ENCODE measurements at regions not wholly inside any gene's neighbourhood (a gene's known extent, or its start where the extent isn't known, plus 50 kb on each side); places are given as distances from the start of the nearest gene placed in this dataset.
"Not testable (repeated sequence)": the region's sequence is repeated elsewhere in the genome, so short reads cannot be mapped to it uniquely, and the experiment has no call there.

- Mint-ChIP-seq H3K4me3 (no peak overlapping the region), H3K9me3 (peaks cover 14% of the 10 kb centered on the region), H3K36me3 (peaks cover 4% of the 10 kb centered on the region), H3K27ac (no peak overlapping the region), H3K4me1 (ENCODE audit: low read depth in 2 of 2) (no peaks in the 10 kb centered on the region), H3K27me3 (no peaks in the 10 kb centered on the region)
- DNase-seq (ENCODE audit: low spot score) (no peak), ATAC-seq (no peak)
These were observed 238.8 kb upstream of the PCDH20 start for GRCh38 chr13:61654481-61654880.

DNA sequence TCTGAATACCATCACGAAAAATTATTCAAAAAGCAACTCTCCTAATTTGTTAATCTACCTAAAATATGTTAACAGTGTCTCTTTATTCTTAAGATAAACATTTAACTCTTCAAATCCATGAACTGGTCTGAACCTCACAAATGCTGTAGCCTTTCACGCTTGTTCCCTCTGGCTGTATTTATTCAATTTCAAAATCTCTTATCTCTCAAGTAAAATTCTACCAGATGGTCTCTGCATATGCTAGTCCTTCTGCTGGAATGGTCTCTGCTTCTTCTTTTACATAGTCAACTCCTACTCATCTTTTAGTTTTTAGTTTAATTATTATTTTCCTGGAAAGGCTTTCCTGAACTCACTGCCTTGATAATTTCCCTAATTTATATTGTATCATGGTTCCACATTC lies 232.9 kb upstream of the PCDH20 start:
- DNase-seq (ENCODE audit: low spot score): no peak
- H3K4me1 Mint-ChIP-seq (ENCODE audit: low read depth in 2 of 2): no peaks in the 10 kb centered on the region
- peaks cover 18% of the 10 kb centered on the region for H3K9me3 Mint-ChIP-seq
- H3K4me3 Mint-ChIP-seq: no peak overlapping the region
- H3K27ac Mint-ChIP-seq: no peak overlapping the region
- H3K27me3 Mint-ChIP-seq: no peaks in the 10 kb centered on the region
- peaks cover 12% of the 10 kb centered on the region for H3K36me3 Mint-ChIP-seq
- ATAC-seq: no peak

DNA sequence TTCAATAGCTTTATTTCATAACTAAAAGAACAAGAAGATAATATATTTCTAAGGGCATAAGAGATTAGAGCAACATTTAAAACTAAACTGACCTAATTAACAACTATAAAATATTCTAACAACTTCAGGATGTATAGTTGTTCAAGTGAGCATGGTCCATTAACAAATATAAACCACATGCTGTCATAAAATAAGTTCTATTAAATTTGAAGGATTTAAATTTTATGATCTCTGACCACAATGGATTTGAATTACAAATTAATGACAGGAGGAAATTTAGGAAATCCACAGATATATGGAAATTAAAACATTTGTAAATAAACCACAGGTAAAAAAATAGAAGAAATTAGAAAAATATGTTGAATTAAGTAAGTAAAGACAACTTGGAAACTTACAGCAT lies 196.5 kb upstream of the PCDH20 start:
- Mint-ChIP-seq H3K4me3 (no peak overlapping the region), H3K4me1 (ENCODE audit: low read depth in 2 of 2) (no peaks in the 10 kb centered on the region), H3K27ac (no peak overlapping the region), H3K36me3 (peaks cover 2% of the 10 kb centered on the region), H3K27me3 (no peaks in the 10 kb centered on the region), H3K9me3 (peaks cover 18% of the 10 kb centered on the region)
- DNase-seq (ENCODE audit: low spot score) (no peak), ATAC-seq (no peak)

GRCh38 chr13:61608138-61608537 lies 192.5 kb upstream of the PCDH20 start:
- H3K4me3 Mint-ChIP-seq: no peak overlapping the region
- ATAC-seq (no peak), DNase-seq (ENCODE audit: low spot score) (no peak)
- H3K27me3 Mint-ChIP-seq: no peaks in the 10 kb centered on the region
- H3K4me1 Mint-ChIP-seq (ENCODE audit: low read depth in 2 of 2): no peaks in the 10 kb centered on the region
- peaks cover 24% of the 10 kb centered on the region for H3K9me3 Mint-ChIP-seq
- no peak overlapping the region for H3K27ac Mint-ChIP-seq
- H3K36me3 Mint-ChIP-seq: peaks cover 7% of the 10 kb centered on the region

GRCh38 chr13:61600360-61601033 lies 184.8 kb upstream of the PCDH20 start:
- no peaks in the 10 kb centered on the region for H3K36me3 Mint-ChIP-seq
- no peak overlapping the region for H3K4me3 Mint-ChIP-seq
- ATAC-seq: no peak
- H3K27me3 Mint-ChIP-seq: no peaks in the 10 kb centered on the region
- no peaks in the 10 kb centered on the region for H3K4me1 Mint-ChIP-seq (ENCODE audit: low read depth in 2 of 2)
- H3K9me3 Mint-ChIP-seq: peaks cover 15% of the 10 kb centered on the region
- no peak overlapping the region for H3K27ac Mint-ChIP-seq
- DNase-seq (ENCODE audit: low spot score): no peak

DNA sequence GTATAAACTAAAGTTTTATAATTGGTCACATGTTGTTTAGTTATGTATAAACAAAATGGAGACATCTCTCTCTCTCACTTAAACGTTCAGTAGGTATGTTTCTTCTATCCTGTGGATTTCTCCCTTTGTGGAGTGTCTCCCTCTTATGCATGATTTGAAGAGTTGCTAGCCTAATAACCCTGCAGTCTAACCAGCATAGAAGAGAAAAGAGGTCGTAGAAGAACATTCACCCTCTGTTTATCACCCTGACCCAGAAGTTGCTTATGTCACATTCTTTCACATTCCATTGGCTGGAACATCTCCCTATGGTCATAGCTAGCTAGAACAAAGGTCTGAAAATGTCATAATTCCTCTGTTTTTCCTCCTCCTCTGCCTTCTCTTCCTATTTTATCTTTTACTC lies 176.8 kb upstream of the PCDH20 start:
- Mint-ChIP-seq H3K36me3 (no peaks in the 10 kb centered on the region), H3K9me3 (peaks cover 7% of the 10 kb centered on the region), H3K4me3 (no peak overlapping the region), H3K27me3 (no peaks in the 10 kb centered on the region), H3K4me1 (ENCODE audit: low read depth in 2 of 2) (no peaks in the 10 kb centered on the region), H3K27ac (no peak overlapping the region)
- DNase-seq (ENCODE audit: low spot score): no peak
- no peak for ATAC-seq

GRCh38 chr13:61575973-61576372 lies 160.3 kb upstream of the PCDH20 start:
- H3K27ac Mint-ChIP-seq: no peak overlapping the region
- no peaks in the 10 kb centered on the region for H3K27me3 Mint-ChIP-seq
- H3K9me3 Mint-ChIP-seq: peaks cover 13% of the 10 kb centered on the region
- no peak for DNase-seq (ENCODE audit: low spot score)
- no peaks in the 10 kb centered on the region for H3K36me3 Mint-ChIP-seq
- no peaks in the 10 kb centered on the region for H3K4me1 Mint-ChIP-seq (ENCODE audit: low read depth in 2 of 2)
- ATAC-seq: no peak
- no peak overlapping the region for H3K4me3 Mint-ChIP-seq

DNA sequence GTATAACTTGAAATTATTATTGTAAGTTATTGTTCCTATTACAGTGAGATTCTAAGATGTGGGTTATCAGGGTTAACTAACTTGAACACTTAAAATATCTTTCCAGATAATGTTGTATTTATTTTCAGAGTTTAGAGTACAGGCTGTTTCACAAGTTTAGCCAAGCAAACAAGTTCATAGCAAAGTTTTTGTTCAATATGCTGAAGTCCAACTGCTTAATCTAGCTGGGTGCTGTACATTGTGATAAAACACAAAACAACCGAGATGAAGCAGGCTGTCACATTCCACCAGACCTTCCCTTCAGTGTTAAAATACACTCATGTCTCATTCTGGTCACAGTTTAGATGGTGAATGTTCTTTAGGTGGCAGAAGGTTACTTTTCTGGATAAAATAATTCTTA lies 148.0 kb upstream of the PCDH20 start:
- Mint-ChIP-seq H3K4me1 (ENCODE audit: low read depth in 2 of 2) (no peaks in the 10 kb centered on the region), H3K36me3 (peaks cover 4% of the 10 kb centered on the region), H3K27me3 (no peaks in the 10 kb centered on the region), H3K9me3 (peaks cover 10% of the 10 kb centered on the region), H3K27ac (no peak overlapping the region), H3K4me3 (no peak overlapping the region)
- ATAC-seq (no peak), DNase-seq (ENCODE audit: low spot score) (no peak)

GRCh38 chr13:61546911-61547310 lies 131.3 kb upstream of the PCDH20 start:
- no peak for DNase-seq (ENCODE audit: low spot score)
- no peak for ATAC-seq
- Mint-ChIP-seq H3K4me1 (ENCODE audit: low read depth in 2 of 2) (no peaks in the 10 kb centered on the region), H3K9me3 (peaks cover 12% of the 10 kb centered on the region), H3K36me3 (no peaks in the 10 kb centered on the region), H3K27ac (no peak overlapping the region), H3K4me3 (no peak overlapping the region), H3K27me3 (no peaks in the 10 kb centered on the region)

DNA sequence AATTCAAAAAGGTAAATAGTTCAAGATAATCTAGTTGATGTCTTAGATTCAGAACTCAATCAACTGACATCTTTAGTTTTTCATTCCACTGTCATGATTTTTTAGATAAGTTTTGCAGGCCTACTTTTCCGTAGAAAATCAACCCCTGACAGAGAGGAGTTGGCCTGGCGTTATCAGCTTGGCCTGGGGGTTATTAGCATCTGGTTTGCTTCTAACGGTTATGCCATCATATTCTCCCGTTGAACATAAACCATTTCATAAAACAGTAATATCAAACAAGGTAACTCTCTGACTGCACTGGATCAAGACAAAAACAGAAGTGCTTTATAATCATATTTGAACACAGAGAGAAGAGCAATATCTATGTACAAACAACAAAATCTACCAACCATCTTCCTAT lies 130.8 kb upstream of the PCDH20 start:
- Mint-ChIP-seq H3K4me3 (no peak overlapping the region), H3K36me3 (no peaks in the 10 kb centered on the region), H3K4me1 (ENCODE audit: low read depth in 2 of 2) (no peaks in the 10 kb centered on the region), H3K27ac (no peak overlapping the region), H3K9me3 (peaks cover 12% of the 10 kb centered on the region), H3K27me3 (no peaks in the 10 kb centered on the region)
- ATAC-seq (no peak), DNase-seq (ENCODE audit: low spot score) (no peak)

DNA sequence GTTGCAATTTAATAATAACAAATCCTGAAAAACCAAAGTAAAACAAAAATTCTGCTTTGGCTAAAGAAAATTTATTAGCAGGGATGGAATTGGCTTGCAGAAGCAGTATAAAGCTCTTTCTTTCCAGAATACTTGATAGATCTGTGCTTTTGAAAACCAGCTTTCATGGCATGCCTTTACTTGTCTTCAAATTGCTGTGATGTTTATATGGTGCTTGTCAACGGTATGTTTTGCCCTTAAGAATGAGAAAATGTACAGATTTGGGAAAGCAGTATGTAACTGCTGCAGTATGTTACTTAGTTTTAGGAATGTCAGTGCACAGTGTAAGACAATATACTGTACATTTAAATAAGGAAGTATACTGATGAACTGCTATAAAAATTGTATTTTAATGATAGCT lies 120.8 kb upstream of the PCDH20 start:
- H3K4me3 Mint-ChIP-seq: no peak overlapping the region
- DNase-seq (ENCODE audit: low spot score): no peak
- no peak overlapping the region for H3K27ac Mint-ChIP-seq
- H3K9me3 Mint-ChIP-seq: peaks cover 4% of the 10 kb centered on the region
- ATAC-seq: no peak
- no peaks in the 10 kb centered on the region for H3K4me1 Mint-ChIP-seq (ENCODE audit: low read depth in 2 of 2)
- H3K36me3 Mint-ChIP-seq: peaks cover 6% of the 10 kb centered on the region
- no peaks in the 10 kb centered on the region for H3K27me3 Mint-ChIP-seq

DNA sequence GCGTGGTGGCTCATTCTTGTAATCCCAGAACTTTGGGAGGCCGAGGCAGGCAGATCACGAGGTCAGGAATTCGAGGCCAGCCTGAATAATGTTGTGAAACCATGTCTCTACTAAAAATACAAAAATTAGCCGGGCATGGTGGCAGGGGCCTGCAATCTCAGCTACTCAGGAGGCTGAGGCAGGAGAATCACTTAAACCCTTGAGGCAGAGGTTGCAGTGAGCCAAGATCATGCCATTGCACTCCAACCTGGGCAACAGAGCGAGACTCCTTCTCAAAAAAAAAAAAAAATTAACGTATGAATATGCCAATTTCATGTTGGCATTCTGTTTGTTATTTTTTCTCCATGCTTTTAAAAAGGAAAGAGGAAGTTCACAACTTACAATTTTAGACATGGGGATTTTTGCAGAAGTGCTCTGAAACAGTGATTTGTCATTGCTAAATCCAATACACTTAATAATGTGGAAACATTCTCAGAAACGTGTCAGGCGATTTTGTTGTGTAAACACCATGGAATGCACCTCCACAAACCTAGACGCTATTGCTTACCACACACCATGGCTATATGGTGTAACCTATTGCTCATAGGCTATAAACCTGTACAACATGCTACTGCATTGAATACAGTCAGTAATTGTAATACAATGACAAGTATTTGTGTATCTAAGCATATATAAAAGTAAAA lies 115.9 kb upstream of the PCDH20 start:
- Mint-ChIP-seq H3K4me3 (no peak overlapping the region), H3K9me3 (peaks cover 8% of the 10 kb centered on the region), H3K36me3 (peaks cover 6% of the 10 kb centered on the region), H3K4me1 (ENCODE audit: low read depth in 2 of 2) (no peaks in the 10 kb centered on the region), H3K27me3 (no peaks in the 10 kb centered on the region), H3K27ac (no peak overlapping the region)
- ATAC-seq: no peak
- no peak for DNase-seq (ENCODE audit: low spot score)

DNA sequence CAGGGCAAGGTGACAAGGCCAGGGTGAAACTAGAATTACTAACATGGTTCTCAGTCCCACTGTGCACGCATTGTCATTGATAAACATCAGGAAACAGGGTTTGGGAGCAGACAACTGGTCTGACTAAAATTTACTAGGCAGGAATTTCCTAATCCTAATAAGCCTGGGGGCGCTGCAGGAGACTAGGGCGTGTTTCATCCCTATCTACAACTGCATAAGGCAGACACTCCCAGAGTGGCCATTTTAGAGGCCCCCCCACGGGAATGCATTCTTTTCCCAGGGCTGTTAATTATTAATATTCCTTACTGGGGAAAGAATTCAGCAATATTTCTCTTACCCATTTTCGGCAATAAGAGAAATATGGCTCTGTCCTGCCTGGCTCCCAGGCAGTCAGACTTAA lies 103.6 kb upstream of the PCDH20 start:
- not testable (repeated sequence) for DNase-seq (ENCODE audit: low spot score); H3K4me1 Mint-ChIP-seq (ENCODE audit: low read depth in 2 of 2)
- peaks cover 14% of the 10 kb centered on the region for H3K9me3 Mint-ChIP-seq

DNA sequence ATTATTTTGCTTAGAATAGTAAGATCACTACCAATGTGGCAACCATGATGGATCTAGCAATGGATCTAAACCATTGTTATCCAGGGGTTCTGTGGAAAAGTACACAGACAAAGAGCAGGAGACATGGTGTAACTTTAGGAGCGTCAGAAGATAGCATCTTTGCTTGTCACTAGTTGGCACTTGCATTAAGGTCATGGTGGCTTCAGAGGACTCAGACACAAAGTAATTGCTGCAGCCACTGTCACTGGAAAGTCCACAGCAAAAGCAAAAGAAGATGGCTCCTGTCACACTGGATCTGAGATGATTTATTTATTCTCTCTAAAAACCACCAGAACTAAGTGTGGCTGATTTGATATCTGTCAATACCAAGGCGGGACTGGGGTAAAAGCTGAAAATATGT lies 93.3 kb upstream of the PCDH20 start:
- DNase-seq (ENCODE audit: low spot score) (no peak), ATAC-seq (no peak)
- Mint-ChIP-seq H3K36me3 (peaks cover 5% of the 10 kb centered on the region), H3K9me3 (peaks cover 25% of the 10 kb centered on the region), H3K27ac (no peak overlapping the region), H3K4me3 (no peak overlapping the region), H3K4me1 (ENCODE audit: low read depth in 2 of 2) (no peaks in the 10 kb centered on the region), H3K27me3 (no peaks in the 10 kb centered on the region)

More for the DNA sequence above, 103.6 kb upstream of the PCDH20 start:
- not testable (repeated sequence) for H3K27ac Mint-ChIP-seq, H3K36me3 Mint-ChIP-seq, H3K4me3 Mint-ChIP-seq, H3K27me3 Mint-ChIP-seq, ATAC-seq

DNA sequence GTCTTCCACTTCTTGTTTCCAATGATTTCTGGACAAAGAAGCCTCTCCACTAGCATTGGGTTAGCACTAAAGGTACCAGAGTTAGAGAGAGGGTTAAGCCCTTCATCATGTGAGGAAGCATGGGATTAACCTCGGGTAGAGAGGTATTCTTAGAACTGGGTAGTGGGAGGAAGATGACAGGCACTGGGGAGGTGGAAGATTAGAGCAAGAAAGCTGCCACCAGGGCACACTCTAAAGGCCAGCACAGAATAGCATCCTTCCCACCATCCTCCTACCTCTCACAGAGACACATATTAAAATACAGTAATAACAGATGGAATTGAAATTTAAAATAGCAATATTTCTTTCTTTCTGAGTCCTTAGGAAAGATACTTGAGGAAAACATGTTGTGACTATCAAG lies 84.5 kb upstream of the PCDH20 start:
- Mint-ChIP-seq H3K4me3 (no peak overlapping the region), H3K9me3 (peaks cover 19% of the 10 kb centered on the region), H3K36me3 (no peaks in the 10 kb centered on the region), H3K27me3 (no peaks in the 10 kb centered on the region), H3K4me1 (ENCODE audit: low read depth in 2 of 2) (no peaks in the 10 kb centered on the region), H3K27ac (no peak overlapping the region)
- DNase-seq (ENCODE audit: low spot score): no peak
- no peak for ATAC-seq

Measured in natural killer cell treated with Interleukin-12 subunit alpha and Interleukin-12 subunit beta and Interleukin-15 and Interleukin-18, amount 100 ng/mL, for 72 hours (primary cell).